HG02870 (cell line): ENCODE measurements at regions not wholly inside any gene's neighbourhood (a gene's known extent, or its start where the extent isn't known, plus 50 kb on each side); places are given as distances from the start of the nearest gene placed in this dataset.
"Not testable (repeated sequence)": the region's sequence is repeated elsewhere in the genome, so short reads cannot be mapped to it uniquely, and the experiment has no call there.

Experiments used
- ATAC-seq: cut with Tn5 transposase; IDR thresholded peaks from one replicate; pipeline ENCODE4 v1.9.1; 2021; ENCODE audit warnings: mild to moderate bottlenecking, moderate library complexity; ENCODE audit not compliant: unreplicated experiment

GRCh38 chrX:27162496-27162895 is 300.6 kb downstream of the PPP4R3C start:
- ATAC-seq: no peak

GRCh38 chrX:27156921-27157320 is 306.2 kb downstream of the PPP4R3C start:
- ATAC-seq: not testable (repeated sequence)

GRCh38 chrX:27136325-27136724 is 326.8 kb downstream of the PPP4R3C start:
- no peak for ATAC-seq

GRCh38 chrX:27132862-27133261 is 330.3 kb downstream of the PPP4R3C start:
- ATAC-seq: no peak

GRCh38 chrX:27087176-27087575 is 376.0 kb downstream of the PPP4R3C start:
- ATAC-seq: not testable (repeated sequence)

GRCh38 chrX:27086237-27086636 is 376.9 kb downstream of the PPP4R3C start:
- ATAC-seq: no peak

GRCh38 chrX:27085346-27085745 is 377.8 kb downstream of the PPP4R3C start:
- no peak for ATAC-seq

- ATAC-seq: no peak
Observed at GRCh38 chrX:27078371-27078770, 384.8 kb downstream of the PPP4R3C start.

GRCh38 chrX:27057883-27058282 is 405.3 kb downstream of the PPP4R3C start:
- ATAC-seq: no peak

- no peak for ATAC-seq
Observed at GRCh38 chrX:27039332-27039731, 423.8 kb downstream of the PPP4R3C start.

GRCh38 chrX:27008486-27008885 is 454.7 kb downstream of the PPP4R3C start:
- ATAC-seq: no peak

- no peak for ATAC-seq
Observed at GRCh38 chrX:26999634-27000033, 463.5 kb downstream of the PPP4R3C start.

- no peak for ATAC-seq
Observed at GRCh38 chrX:26958261-26958660, 504.9 kb downstream of the PPP4R3C start.

- no peak for ATAC-seq
Observed at GRCh38 chrX:26954029-26954428, 509.1 kb downstream of the PPP4R3C start.

- no peak for ATAC-seq
Observed at GRCh38 chrX:26952213-26952612, 510.9 kb downstream of the PPP4R3C start.

- ATAC-seq: no peak
Observed at GRCh38 chrX:26927419-26927818, 535.7 kb downstream of the PPP4R3C start.

GRCh38 chrX:26925088-26925487 is 538.1 kb downstream of the PPP4R3C start:
- no peak for ATAC-seq

- ATAC-seq: no peak
Observed at GRCh38 chrX:26922278-26922677, 540.9 kb downstream of the PPP4R3C start.

GRCh38 chrX:26918631-26919030 is 544.5 kb downstream of the PPP4R3C start:
- ATAC-seq: no peak

- no peak for ATAC-seq
Observed at GRCh38 chrX:26916991-26917390, 546.1 kb downstream of the PPP4R3C start.

- ATAC-seq: no peak
Observed at GRCh38 chrX:26915064-26915463, 548.1 kb downstream of the PPP4R3C start.

- ATAC-seq: no peak
Observed at GRCh38 chrX:26914232-26914631, 548.9 kb downstream of the PPP4R3C start.

GRCh38 chrX:26911785-26912184 is 551.4 kb downstream of the PPP4R3C start:
- ATAC-seq: not testable (repeated sequence)

- ATAC-seq: no peak
Observed at GRCh38 chrX:26909728-26910127, 553.4 kb downstream of the PPP4R3C start.
